ENCODE measurements at regions not wholly inside any gene's neighbourhood (a gene's known extent, or its start where the extent isn't known, plus 50 kb on each side); places are given as distances from the start of the nearest gene placed in this dataset.

DNA sequence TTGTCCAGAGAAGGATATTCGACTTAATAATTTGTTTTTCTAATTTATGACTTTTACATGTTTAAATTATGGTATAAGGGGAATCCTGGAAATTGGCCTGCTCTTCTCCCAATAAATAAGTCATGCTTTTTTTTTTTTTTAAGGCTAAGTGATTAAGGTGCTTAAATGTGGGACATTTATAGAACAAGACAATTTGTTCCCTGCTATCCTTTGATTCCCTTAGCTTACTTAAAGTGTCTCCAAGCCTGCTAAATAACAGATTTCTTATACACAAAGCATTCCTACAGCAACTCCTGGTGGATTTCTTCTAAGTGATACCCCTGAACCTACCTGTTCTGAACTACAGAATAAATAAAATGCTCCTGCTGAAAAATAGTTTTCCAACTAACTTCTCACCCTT is 233.0 kb upstream of the UGT8 start:
- TF ChIP-seq POLR2A (IDR thresholded peaks at IDR 0.05; ENCODE audit: low read depth, low read length): no peak
- no peak for TF ChIP-seq TAF1 (IDR thresholded peaks at IDR 0.05; ENCODE audit: borderline replicate concordance, low read depth, low read length)
- TF ChIP-seq POLR2AphosphoS5 (IDR thresholded peaks at IDR 0.05; ENCODE audit: low read depth, low read length): no peak
